ENCODE measurements at regions not wholly inside any gene's neighbourhood (a gene's known extent, or its start where the extent isn't known, plus 50 kb on each side); places are given as distances from the start of the nearest gene placed in this dataset.
"Not testable (repeated sequence)": the region's sequence is repeated elsewhere in the genome, so short reads cannot be mapped to it uniquely, and the experiment has no call there.

DNA sequence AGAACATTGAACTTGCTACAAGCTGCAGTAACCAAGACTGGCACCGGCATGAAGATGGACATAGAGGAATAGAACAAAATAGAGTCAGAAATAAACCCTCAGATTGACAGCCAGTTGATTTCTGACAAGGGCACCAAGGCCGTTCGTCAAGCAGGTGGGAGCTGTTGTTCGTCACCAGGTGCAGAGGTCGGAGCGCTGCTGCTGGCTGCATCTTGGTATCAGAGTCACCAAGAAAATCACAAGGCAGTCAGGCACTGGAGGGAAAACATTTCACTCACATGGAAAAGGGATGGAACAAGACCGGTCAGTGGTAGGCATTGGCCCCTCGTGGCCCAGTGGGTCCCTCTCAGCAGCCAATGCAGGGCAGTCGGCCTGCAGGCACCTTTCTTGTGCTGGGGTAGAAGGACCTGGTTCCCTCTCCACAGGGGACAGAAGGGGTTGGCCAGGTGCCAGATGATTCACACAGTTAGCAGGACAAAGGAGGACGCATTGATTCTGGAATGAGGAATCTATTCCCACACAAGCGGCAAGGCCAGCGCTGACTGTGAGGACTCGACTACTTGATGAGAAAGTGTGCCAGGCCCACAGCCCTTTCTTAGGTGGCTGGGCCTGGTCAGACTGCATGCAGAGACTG, 115.8 kb upstream of the FGF3 start:
- DNase-seq, result no peak

DNA sequence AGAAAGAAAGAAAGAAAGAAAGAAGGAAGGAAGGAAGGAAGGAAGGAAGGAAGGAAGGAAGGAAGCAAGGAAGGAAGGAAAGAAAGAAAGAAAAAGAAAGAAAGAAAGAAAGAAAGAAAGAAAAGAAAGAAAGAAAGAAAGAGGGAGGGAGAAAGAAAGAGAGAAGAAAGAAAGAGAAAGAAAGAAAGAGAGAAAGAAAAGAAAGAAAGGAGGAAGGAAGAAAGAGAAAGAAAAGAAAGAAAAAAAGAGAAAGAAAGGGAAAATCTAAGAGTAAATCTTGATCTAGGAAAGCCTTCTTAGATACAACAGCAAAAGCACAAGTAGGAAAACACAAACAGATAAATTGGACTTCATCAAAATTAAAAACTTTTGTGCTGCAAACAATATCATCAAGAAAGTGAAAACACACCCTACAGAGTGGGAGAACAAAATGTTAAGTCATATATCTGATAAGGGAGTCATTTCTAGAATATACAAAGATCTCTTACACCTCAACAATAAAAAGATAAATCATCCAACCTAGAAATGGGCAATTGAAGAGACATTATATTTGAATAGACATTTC, 116.8 kb upstream of the FGF3 start:
- no peak for DNase-seq

DNA sequence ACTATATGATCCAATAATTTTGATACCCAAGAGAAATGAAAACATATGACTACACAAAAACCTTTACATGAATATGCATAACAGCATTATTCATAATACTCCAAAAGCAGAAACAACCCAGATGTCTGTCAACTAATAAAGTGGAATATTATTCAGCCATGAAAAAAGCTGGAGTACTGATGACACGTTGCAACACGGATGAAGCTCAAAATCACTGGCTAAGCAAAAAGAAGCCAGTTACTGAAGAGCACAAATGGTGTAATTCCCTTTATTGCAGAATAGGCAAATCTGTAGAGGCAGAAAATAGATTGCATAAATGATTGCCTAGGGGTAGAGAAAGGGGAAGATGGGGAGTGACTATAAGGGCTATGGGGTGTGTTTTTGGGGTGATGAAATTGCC, 117.6 kb upstream of the FGF3 start:
- DNase-seq, result no peak

DNA sequence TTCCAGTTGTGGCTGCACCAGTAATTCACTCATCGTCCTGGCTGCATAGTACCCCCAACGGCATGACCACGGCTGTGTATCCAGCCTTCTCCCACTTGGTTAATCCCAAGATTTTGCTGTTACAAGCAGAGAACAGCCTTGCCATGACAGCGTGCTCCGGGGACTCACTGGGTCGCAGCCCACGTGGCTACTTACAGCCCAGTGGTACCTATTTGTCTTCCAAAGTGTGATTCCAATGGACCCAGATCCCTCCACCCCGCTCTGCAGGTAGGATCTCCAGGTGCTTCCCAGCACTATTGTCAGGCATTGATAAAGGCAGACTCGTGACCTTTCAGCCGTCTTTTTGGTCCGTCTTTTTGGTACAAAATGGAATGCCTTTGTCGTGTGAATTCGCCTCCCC, 119.0 kb upstream of the FGF3 start:
- no peak for DNase-seq

DNA sequence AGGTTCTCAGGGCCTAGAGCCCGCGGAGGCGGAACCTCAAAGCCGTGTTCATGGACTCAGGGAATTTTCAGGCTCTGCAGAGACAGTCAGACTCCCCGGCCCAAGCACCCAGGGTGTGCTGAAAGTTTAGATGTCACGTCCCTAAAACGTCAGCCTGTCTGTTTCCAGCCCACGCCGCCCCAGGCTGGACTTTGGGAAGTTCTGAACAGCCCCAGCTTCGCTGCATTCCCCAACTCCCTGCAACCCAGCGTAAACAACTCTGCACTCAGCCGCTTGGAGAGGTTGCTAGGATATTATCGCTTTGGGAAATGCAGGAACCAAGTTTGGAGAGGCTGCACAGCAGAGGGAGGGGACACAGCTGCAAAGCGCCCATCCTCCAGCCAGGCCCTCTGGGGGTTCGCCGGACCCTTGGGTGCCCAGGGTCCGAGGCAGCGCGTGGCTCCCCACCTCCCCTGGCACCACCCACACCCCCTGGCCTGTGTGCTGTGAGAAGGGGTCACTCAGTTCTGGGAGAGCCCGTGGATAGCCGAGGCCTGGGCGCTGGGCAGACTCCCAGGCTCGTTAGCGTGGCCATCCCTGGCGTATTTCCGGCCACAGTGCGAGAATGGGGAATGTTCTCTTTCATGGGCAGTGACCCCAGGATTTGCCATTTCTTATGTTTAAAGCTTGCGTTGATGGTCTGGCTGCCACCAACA, 120.5 kb upstream of the FGF3 start:
- no peak for DNase-seq

DNA sequence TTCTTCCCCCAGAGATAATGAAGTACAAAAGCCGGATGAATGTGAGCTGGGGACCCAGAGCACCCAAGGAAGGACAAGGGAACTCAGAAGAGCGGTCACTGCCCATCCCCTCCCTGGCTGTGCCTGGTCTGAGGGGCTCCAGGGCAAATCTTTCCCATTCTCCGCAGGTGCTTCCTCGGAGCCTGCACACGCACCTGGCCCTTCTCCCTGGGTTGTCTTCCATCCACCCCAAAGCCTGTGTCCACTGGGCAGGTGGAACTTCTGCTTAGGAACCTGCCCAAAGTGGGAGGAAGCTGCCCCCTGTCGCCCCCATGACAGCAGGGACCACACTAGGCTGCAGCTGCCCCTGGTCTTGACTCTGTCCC, 121.0 kb upstream of the FGF3 start:
- no peak for DNase-seq

DNA sequence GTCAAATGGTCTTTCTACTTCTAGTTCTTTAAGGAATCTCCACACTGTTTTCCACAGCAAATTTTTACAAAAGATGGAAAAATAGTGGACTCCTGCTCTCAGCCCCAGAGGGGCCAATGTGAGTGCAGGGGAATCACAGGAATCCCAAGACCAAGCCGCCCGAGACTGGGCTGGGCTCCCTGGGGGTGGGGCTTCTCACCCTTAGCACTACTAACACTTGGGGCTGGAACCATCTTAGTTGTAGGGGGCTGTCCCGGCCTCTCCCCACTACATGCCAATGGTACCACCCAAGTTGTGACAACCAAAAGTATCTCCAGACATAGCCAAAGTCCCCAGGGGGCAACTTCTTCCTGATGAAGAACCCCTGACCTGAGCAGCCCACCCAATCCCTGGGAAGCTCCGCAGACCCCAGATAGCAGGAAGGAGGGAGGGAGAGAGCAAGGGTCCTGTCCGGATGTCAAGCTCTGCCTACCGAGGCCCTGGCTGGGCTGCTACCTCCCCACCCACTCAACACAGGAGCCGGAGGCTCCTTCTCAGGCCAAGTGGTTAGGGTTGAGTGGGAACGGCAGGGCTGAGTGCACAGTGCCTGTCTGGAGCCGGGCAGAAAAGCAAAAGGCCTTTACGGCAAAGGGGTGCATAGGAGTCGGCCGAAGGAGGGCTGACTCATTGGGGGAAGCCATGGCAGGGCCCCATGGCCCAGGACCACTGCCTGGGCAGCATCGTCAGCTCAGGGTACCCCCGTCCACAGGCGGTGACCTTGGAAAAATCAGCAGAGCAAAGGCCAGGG, 122.5 kb upstream of the FGF3 start:
- no peak for DNase-seq

DNA sequence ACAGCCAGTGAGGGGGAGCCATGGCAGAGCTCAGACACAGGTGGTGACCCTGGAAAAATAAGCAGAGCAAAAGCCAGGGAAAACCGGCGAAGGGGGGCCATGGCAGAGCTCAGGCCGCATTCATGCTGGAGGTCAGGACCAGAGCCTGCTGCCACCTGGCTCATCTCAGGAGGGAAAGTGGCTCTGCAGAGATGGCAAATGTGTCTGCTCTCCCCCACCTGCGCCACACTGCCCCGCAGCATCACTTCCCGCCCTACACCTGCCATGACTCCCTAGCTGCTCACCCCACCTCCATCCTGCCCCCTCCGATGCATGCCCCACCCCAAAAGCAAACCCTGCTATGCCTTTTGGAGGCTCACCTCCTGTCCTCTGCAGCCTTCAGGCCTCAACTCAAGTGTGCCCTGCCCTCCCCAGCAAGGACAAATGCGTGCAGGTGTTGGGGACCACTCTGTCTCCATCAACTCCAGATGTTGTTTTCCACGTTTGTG, 123.2 kb upstream of the FGF3 start:
- no peak for DNase-seq

DNA sequence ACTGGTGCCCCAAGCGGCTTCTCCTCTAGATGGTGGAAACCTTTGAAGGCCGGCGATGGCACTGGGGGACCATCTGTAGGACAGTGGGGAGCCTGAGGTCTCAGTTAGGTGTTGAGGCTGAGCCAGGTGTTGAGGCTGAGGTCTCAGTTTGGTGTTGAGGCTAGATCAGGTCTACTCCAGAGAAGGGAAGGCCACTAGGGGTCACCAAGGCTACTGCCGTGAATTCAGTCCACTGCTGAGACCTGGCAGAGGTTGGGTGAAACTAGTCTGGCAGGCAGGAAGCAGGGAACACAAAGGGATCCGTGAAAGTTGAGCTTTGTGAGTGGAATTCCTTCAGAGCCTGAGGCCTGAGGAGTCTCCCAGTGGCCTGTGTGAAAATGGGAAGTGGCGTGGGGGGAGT, 123.8 kb upstream of the FGF3 start:
- no peak for DNase-seq

DNA sequence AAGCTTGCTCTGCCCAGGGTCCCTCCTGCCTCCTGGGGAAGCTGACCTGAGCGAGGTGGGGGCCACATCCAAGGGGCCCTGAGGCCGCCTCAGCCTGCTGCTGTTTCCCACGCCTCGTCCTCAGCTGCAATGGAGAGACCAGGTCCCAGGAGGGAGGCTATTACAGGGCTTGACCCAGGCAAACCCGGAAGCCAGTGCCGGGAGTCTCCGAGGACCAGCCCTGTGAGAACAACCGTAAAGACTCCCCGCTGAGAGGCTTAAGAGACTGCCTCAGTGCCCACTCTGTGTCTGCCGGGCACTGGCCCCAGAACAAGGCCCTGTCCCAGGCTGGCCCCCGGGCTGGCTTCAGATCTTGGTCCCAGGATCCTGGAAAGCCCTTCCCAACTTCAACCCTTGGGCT, 124.3 kb upstream of the FGF3 start:
- no peak for DNase-seq

DNA sequence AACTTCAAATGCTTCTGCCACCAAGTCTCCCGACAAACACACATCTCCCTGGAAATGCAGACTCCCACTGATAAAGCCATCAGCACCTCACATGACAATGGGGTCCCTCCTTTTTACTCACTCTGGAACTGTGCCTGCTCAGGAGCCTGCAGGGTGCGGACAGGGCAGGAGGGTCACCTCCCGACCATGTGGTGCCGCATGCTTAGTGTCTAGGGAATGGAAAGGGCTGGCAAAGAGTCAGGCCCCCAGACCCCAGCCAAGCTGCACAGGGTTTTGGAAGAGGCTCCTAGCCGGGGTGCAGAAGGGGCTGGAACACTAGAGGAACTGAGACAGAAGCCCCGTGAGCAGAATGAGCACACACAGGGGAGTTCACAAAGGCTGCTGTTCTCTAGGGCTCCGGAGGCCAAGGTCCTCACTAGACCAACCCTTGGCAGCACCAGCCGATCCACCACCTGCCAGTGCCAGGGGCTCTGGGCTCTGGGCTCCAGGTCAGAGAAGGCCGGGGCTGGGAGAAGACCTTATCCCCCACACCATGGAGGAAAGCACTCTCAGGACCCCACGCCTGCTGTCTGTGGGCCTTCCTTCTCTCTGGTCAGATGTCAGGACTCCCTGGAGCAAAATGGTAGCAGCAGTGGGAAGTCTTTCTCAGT, 125.1 kb upstream of the FGF3 start:
- no peak for DNase-seq

DNA sequence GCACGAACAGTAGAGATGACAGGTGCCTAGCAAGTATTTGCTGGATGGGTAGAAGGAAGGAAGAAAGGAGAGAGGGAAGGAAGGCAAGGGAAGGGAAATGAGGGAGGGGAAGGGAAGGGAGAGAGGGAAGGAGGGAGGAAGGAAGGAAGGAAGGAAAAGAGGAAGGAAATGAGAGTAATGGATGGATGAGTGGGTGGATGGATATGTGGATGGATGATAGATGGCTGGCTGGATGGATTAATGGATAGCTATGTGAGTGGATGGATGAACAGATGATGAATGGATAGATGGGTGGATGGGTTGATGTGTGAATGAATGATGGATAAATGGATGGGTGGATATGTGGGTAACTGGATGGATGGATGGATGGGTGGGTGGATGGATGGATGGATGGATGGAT, 125.9 kb upstream of the FGF3 start:
- DNase-seq, result no peak

DNA sequence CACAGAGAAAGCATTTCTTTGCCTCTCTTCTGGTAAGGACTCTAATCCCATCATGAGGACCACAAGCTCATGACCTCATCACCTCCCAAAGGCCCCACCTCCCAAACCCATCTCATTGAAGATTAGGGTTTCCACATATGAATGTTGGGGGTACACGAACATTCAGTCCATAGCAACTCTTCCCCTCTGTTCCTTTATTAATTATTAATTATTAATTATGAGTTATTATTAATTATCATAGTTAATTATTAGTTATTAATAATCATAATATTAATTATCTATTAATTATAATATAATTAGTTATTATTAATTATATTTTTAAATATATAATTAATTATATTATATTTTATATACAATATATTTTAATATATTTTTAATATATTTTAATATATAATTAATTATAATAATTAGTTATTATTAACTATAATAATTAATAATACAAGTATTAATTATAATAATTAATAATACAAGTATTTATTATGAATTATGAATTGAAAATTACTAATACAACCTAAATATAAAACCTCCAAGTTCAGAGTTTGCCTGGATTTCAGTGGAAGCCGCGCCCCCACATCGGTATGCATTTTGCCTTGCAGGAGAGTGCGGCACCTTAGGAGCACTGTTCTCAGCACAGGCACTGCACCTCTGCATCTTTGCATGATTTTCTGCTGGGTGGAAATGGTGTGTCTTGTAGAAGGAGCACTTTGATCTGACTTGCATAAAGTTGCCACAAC, 128.0 kb upstream of the FGF3 start:
- DNase-seq, result no peak

DNA sequence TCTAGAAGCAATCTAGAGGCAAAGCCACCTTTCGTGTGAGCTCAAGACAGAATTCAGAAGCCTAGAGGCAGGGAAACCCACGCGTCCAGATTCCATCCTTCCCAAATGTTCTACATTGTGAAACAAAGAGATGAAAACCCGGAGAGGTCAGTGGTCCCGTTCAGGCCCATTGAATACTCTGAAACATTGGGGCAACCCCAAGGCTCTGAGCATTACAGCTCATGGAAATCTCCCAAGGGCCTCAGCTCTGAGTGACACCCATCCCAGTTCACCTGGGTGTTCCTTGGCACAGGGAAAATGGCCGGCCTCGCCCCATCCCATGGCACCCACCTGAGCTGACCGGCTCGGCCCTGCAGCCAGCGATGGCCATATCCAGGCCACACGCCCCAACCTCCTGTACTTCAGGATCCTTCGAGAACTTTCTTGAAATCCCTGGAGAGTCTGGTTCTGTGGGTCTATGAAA, 128.6 kb upstream of the FGF3 start:
- no peak for DNase-seq

DNA sequence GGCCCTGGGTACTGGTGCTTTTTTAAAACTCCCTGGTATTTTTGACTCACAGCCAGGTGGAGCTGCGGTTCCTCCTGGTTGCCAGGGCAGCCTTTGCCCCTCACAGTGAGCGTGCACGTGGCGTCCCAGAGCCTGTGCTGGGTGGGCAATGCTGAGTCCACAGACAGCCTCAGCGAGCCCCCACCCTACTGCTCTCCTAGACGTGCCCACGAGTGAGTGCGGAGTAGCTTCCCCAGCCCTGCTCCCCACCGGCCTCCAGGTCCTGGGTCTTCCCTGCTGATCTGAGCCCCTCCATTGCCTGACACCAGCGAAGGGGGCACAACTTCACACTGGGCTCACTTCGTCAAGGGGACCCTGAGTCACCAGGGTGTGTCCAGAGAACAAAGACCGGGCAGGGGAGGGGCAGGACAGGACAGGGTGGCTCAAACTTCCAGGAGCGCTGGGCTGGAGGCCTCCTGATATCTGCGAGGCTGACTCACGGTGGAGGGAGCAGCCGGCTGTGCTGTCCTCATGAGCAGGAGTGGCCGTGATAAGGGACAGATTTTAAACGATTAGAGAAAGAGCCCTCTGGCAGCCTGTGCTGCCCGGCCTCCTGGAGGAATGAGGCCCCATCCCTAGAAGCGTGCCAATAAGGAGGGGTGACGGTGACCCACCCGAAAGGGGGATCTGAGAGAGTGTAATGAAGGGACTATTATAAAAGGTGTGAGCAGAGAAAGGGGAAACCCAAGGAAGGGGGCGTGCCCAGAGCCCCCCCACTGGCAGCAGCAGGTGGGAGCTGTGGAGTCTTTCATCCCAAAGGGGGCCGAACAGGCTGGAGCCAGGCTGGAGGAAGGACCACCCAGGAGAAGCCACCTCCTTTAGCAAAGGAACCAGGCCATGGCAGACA, 129.3 kb upstream of the FGF3 start:
- DNase-seq, result no peak

DNA sequence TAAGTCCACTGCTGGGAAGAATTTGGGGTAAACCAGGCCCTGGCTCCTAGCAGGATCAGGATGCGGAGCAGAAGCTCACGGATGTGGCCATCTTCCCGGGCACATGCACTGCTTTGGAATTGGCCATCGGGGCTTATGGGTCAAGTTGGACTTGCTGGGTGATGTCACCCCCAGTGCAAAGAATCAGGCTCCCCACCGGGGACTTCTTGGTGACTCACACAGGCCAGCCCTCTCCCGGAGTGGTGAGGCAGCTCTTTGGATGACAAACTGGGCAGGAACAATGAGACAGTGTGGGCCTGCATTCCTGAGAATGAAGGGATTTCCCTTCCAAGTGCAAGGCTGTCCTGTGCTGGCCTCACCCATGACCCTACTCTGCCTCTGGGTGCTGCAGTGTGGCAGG, 128.8 kb upstream of the ANO1 start:
- no peak for DNase-seq

DNA sequence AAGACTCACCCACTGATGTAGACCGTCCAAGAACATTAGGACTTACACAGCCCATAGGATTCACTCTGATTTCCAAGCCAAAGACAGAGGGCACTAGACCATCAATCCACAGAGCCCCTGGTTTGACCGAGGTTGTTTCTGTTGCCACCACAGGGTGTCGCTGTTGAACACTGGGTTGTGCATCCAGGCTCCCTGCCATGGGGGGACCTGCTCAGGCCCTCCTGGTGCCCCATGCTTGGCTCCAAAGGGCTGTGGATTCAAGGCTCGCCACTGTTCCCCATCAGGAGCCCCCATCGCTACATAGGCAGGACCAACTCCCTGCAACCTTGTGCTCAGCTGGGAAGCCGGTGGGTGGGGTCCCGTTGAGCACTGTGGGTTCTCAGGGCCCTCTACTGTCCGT, 128.0 kb upstream of the ANO1 start:
- no peak for DNase-seq

DNA sequence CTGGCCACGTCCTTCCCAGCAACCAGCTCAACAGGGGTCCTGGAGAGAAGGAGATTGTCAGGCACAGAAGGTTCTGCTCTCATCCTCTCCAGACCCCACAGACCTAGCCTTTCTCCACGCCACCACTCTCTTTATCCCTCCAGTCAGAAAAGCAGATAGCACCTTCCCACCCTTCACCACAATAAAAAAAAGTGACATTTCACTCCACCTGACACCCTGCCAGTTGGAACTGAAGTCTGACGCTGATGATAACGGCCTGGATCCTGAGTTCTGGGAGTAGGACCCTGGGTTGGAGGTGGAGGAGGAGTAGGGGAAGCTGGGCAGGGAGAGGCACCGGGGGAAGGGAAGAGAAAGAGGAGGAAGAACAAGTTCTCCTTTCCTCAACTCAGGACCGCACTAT, 127.5 kb upstream of the ANO1 start:
- no peak for DNase-seq

DNA sequence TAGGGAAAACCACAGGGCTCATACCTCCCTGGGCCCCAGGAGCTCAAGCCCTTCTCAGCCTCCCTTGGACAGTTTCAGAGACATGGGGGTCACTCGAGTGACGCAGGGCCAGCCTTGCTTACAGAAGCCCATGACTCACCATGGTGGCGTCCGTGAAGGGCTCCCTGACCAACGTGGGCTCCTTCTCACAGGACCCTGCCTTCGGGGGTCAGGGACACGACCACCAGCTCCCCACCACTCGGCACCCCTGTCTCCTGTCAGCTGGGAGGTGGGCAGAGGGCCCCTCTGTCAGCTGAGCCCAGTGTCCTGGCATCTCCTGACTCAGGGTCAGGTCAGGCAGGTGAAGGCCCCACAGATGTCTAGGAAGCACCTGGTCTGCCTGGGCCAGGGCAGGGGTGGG, 126.3 kb upstream of the ANO1 start:
- no peak for DNase-seq

DNA sequence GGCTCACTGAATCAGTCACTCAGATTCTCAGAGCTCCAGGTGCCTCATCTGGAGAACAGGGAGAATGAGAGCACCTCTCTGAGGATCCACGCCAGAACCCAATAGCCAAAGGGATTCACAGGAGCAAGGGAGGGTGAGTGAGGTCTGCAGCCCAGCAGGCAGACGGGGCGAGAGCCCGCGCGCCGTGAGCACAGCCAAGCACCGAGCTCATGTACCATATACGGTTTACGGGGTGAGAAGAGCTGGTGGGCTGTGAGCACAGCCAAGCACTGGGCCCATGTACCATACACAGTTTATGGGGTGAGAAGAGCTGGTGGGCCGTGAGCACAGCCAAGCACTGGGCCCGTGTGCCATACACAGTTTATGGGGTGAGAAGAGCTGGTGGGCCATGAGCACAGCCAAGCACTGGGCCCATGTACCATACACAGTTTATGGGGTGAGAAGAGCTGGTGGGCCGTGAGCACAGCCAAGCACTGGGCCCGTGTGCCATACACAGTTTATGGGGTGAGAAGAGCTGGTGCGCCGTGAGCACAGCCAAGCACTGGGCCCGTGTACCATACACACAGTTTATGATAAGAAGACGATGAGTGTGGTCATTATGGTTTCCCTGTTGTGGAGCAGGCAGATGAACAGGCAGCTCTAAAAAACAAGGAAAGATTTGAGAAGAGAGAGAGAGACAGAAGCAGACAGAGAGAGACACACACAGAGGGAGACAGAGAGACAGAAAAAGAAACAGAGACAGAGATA, 125.7 kb upstream of the ANO1 start:
- DNase-seq, result not testable (repeated sequence)

DNA sequence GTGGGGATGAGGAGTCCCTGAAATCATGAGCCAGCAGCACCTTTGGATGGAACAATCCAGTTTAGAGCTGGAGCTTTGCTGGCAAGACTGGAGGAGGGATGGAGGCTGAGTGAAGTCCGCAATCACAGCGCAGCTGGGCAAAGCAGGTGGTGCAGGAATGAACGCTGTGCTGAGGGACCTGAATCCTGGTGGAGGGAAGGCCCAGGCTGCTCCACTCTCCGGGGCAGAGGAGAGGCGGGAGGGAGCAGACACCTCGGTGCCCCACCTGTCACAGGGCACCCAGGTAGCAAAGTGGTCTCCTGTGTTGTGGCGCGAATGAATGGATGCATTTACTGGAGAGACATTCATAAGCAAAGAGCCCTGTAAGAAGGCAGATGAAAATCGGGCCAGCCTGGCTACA, 124.8 kb upstream of the ANO1 start:
- DNase-seq, result no peak
